Tibial nerve (tissue), 4 donors: ENCODE measurements at regions not wholly inside any gene's neighbourhood (a gene's known extent, or its start where the extent isn't known, plus 50 kb on each side); places are given as distances from the start of the nearest gene placed in this dataset.

Experiments
- DNase-seq, 2 donors: peaks; one replicate each; pipeline ENCODE4 v3.0.0-alpha.2; 2019; ENCODE audit warnings: low spot score in 2 of 2
- H3K27ac ChIP-seq, 4 donors: fragments of 200-600 bp; sonication (generic) in 3 of 4; one replicate each; pipeline ENCODE4 v1.5.1; 2017 to 2019; ENCODE audit warnings: mild to moderate bottlenecking in 1 of 4
- H3K27me3 ChIP-seq, 2 donors: fragments of 200-600 bp; sonication (generic) in 1 of 2; one replicate each; pipeline versions ENCODE4 v1.5.1 to v1.6.0; 2017 to 2019
- H3K36me3 ChIP-seq, 3 donors: fragments of 200-600 bp; sonication (generic); one replicate each; pipeline ENCODE4 v1.5.1; 2018 to 2019
- H3K4me1 ChIP-seq, 4 donors: fragments of 200-600 bp; sonication (generic) in 3 of 4; one replicate each; pipeline ENCODE4 v1.5.1; 2017 to 2019
- H3K4me3 ChIP-seq, 4 donors: fragments of 200-600 bp; sonication (generic) in 3 of 4; one replicate each; pipeline ENCODE4 v1.5.1; 2017 to 2019; ENCODE audit warnings: mild to moderate bottlenecking in 1 of 4, moderate library complexity in 1 of 4
- H3K9me3 ChIP-seq, 4 donors: fragments of 200-600 bp; sonication (generic) in 3 of 4; one replicate each; pipeline ENCODE4 v1.5.1; 2017 to 2019
- CTCF ChIP-seq, 5 experiments: fragments of 200-600 bp in 3 of 5; fragments of 450-650 bp in 2 of 5; sonication (generic) in 3 of 5; IDR thresholded peaks; one replicate each; pipeline ENCODE4 v1.5.1; 2016 to 2019; ENCODE audit warnings: antibody characterized with exemption in 5 of 5, mild to moderate bottlenecking in 3 of 5, moderate library complexity in 2 of 5
- EP300 ChIP-seq, 2 donors: sonication (generic); formaldehyde crosslinking; IDR thresholded peaks; one replicate each; pipeline ENCODE4 v1.6.1; 2017; ENCODE audit warnings: antibody characterized with exemption in 2 of 2, mild to moderate bottlenecking in 1 of 2
- POLR2A ChIP-seq, 2 donors: fragments of 450-650 bp; IDR thresholded peaks; one replicate each; pipeline ENCODE4 v1.6.1; 2017; ENCODE audit warnings: antibody characterized with exemption in 2 of 2, mild to moderate bottlenecking in 2 of 2, moderate library complexity in 2 of 2
- WGBS, 2 donors: methylation state at CpG; one replicate each; pipeline ENCODE4 v1.1.5; 2018; 5-methylcytosine and 5-hydroxymethylcytosine counted together

GRCh38 chr1:106226550-106226949 is 829.9 kb upstream of the PRMT6 start:
- no peaks in the 10 kb centered on the region for H3K4me1 ChIP-seq
- H3K27me3 ChIP-seq = no peaks in the 10 kb centered on the region
- DNase-seq = no peak
- WGBS, 2 donors = 65 to 72% methylated on average over 1 of the region's 1 CpG
- no peak overlapping the region for H3K4me3 ChIP-seq
- H3K36me3 ChIP-seq = no peaks in the 10 kb centered on the region
- H3K27ac ChIP-seq = no peak overlapping the region
- no peaks in the 10 kb centered on the region for H3K9me3 ChIP-seq
- TF ChIP-seq EP300 (IDR thresholded peaks at IDR 0.05) (no peak), CTCF (IDR thresholded peaks at IDR 0.05) (no peak), POLR2A (IDR thresholded peaks at IDR 0.05) (no peak)

GRCh38 chr1:106232128-106232527 is 824.3 kb upstream of the PRMT6 start:
- no peak for TF ChIP-seq CTCF (IDR thresholded peaks at IDR 0.05)
- TF ChIP-seq EP300 (IDR thresholded peaks at IDR 0.05) = no peak
- no peak for TF ChIP-seq POLR2A (IDR thresholded peaks at IDR 0.05)
- no peak overlapping the region for H3K4me3 ChIP-seq
- no peaks in the 10 kb centered on the region for H3K4me1 ChIP-seq
- H3K27ac ChIP-seq = no peak overlapping the region
- DNase-seq = no peak
- WGBS, 2 donors = 89 to 100% methylated on average over 1 of the region's 1 CpG
- no peaks in the 10 kb centered on the region for H3K36me3 ChIP-seq
- no peaks in the 10 kb centered on the region for H3K9me3 ChIP-seq
- no peaks in the 10 kb centered on the region for H3K27me3 ChIP-seq

- 67 to 81% methylated on average over 2 of the region's 2 CpGs for WGBS, 2 donors
- TF ChIP-seq POLR2A (IDR thresholded peaks at IDR 0.05) (no peak), EP300 (IDR thresholded peaks at IDR 0.05) (no peak), CTCF (IDR thresholded peaks at IDR 0.05) (no peak)
- DNase-seq = no peak
Observed at GRCh38 chr1:106233511-106233910, 823.0 kb upstream of the PRMT6 start.

GRCh38 chr1:106249365-106249764 is 807.1 kb upstream of the PRMT6 start:
- no peak for DNase-seq
- Histone ChIP-seq H3K27me3 (no peaks in the 10 kb centered on the region), H3K27ac (no peak overlapping the region), H3K36me3 (no peaks in the 10 kb centered on the region), H3K4me1 (no peaks in the 10 kb centered on the region), H3K9me3 (no peaks in the 10 kb centered on the region), H3K4me3 (no peak overlapping the region)
- TF ChIP-seq POLR2A (IDR thresholded peaks at IDR 0.05) (no peak), CTCF (IDR thresholded peaks at IDR 0.05) (no peak), EP300 (IDR thresholded peaks at IDR 0.05) (no peak)

More at GRCh38 chr1:106233511-106233910, 823.0 kb upstream of the PRMT6 start:
- H3K4me3 ChIP-seq = no peak overlapping the region
- H3K36me3 ChIP-seq = no peaks in the 10 kb centered on the region
- no peaks in the 10 kb centered on the region for H3K4me1 ChIP-seq
- H3K27me3 ChIP-seq = no peaks in the 10 kb centered on the region
- no peak overlapping the region for H3K27ac ChIP-seq
- H3K9me3 ChIP-seq = no peaks in the 10 kb centered on the region

GRCh38 chr1:106249810-106250209 is 806.7 kb upstream of the PRMT6 start:
- no peaks in the 10 kb centered on the region for H3K36me3 ChIP-seq
- no peak overlapping the region for H3K27ac ChIP-seq
- no peak for DNase-seq
- H3K9me3 ChIP-seq = no peaks in the 10 kb centered on the region
- TF ChIP-seq POLR2A (IDR thresholded peaks at IDR 0.05) = no peak
- no peak for TF ChIP-seq EP300 (IDR thresholded peaks at IDR 0.05)
- no peak for TF ChIP-seq CTCF (IDR thresholded peaks at IDR 0.05)
- H3K4me3 ChIP-seq = no peak overlapping the region
- WGBS, 2 donors = 74 to 89% methylated on average over 5 of the region's 5 CpGs
- H3K27me3 ChIP-seq = no peaks in the 10 kb centered on the region
- H3K4me1 ChIP-seq = no peaks in the 10 kb centered on the region
